Stimulated activated naive B cell treated with anti-CD40 and anti-IgM and Interleukin-4, amounts not matched to agents 10 μg/mL and 1 μg/mL and 100 μg/mL, for 72 hours (primary cell): ENCODE measurements at regions not wholly inside any gene's neighbourhood (a gene's known extent, or its start where the extent isn't known, plus 50 kb on each side); places are given as distances from the start of the nearest gene placed in this dataset.
"Not testable (repeated sequence)": the region's sequence is repeated elsewhere in the genome, so short reads cannot be mapped to it uniquely, and the experiment has no call there.

Experiments
- ATAC-seq, 2 donors: fragments of 150-1000 bp; cut with Tn5 transposase; replicated peaks; 2 replicates each; pipeline ENCODE4 v1.10.0; 2021; ENCODE audit warnings: moderate library complexity in 1 of 2
- DNase-seq: peaks from one replicate; pipeline ENCODE4 v3.0.0; 2021
- H3K27ac Mint-ChIP-seq: one replicate; pipeline ENCODE4 v1.8.0; 2022; ENCODE audit warnings: mild to moderate bottlenecking, mixed read lengths
- H3K27me3 Mint-ChIP-seq, 2 donors: one replicate each; pipeline ENCODE4 v1.8.0; 2022; ENCODE audit warnings: mixed read lengths in 2 of 2
- H3K36me3 Mint-ChIP-seq, 2 donors: one replicate each; pipeline ENCODE4 v1.8.0; 2022; ENCODE audit warnings: mixed read lengths in 2 of 2, mild to moderate bottlenecking in 1 of 2
- H3K4me1 Mint-ChIP-seq, 2 donors: one replicate each; pipeline ENCODE4 v1.8.0; 2022; ENCODE audit warnings: mixed read lengths in 2 of 2, mild to moderate bottlenecking in 1 of 2
- H3K4me3 Mint-ChIP-seq, 2 donors: one replicate each; pipeline ENCODE4 v1.8.0; 2022; ENCODE audit warnings: mild to moderate bottlenecking in 2 of 2, mixed read lengths in 2 of 2, moderate library complexity in 1 of 2
- H3K9me3 Mint-ChIP-seq, 2 donors: one replicate each; pipeline ENCODE4 v1.8.0; 2022; ENCODE audit warnings: mixed read lengths in 2 of 2, mild to moderate bottlenecking in 1 of 2

GRCh38 chr11:45000918-45001317, 50.2 kb upstream of the TP53I11 start:
- Mint-ChIP-seq H3K27ac (peak overlapping the region; percentile 6), H3K4me3 (no peak overlapping the region), H3K27me3 (no peaks in the 10 kb centered on the region), H3K4me1 (peaks cover 0 to 3% of the 10 kb centered on the region in 2 donors), H3K9me3 (no peaks in the 10 kb centered on the region), H3K36me3 (no peaks in the 10 kb centered on the region)
- ATAC-seq (no peak), DNase-seq (no peak)

GRCh38 chr11:45001466-45002165, 50.9 kb upstream of the TP53I11 start:
- Mint-ChIP-seq H3K36me3 (no peaks in the 10 kb centered on the region), H3K4me1 (peaks cover 0 to 3% of the 10 kb centered on the region in 2 donors), H3K27me3 (no peaks in the 10 kb centered on the region), H3K9me3 (no peaks in the 10 kb centered on the region), H3K4me3 (no peak overlapping the region), H3K27ac (peak overlapping the region; percentile 6)
- DNase-seq (no peak), ATAC-seq (no peak)

GRCh38 chr11:45005106-45005505, 54.4 kb upstream of the TP53I11 start:
- no peaks in the 10 kb centered on the region for H3K36me3 Mint-ChIP-seq
- peaks cover 0 to 1% of the 10 kb centered on the region in 2 donors for H3K4me1 Mint-ChIP-seq
- peaks cover 6 to 12% of the 10 kb centered on the region in 2 donors for H3K27me3 Mint-ChIP-seq

GRCh38 chr11:45007011-45007410, 56.3 kb upstream of the TP53I11 start:
- ATAC-seq (no peak), DNase-seq (no peak)
- H3K27me3 Mint-ChIP-seq: peaks cover 6 to 12% of the 10 kb centered on the region in 2 donors
- no peaks in the 10 kb centered on the region for H3K9me3 Mint-ChIP-seq
- H3K4me1 Mint-ChIP-seq: no peaks in the 10 kb centered on the region
- no peak overlapping the region for H3K27ac Mint-ChIP-seq
- H3K36me3 Mint-ChIP-seq: no peaks in the 10 kb centered on the region
- no peak overlapping the region for H3K4me3 Mint-ChIP-seq

More at GRCh38 chr11:45005106-45005505, 54.4 kb upstream of the TP53I11 start:
- ATAC-seq (no peak), DNase-seq (no peak)
- H3K4me3 Mint-ChIP-seq: no peak overlapping the region
- no peaks in the 10 kb centered on the region for H3K9me3 Mint-ChIP-seq
- H3K27ac Mint-ChIP-seq: no peak overlapping the region

- peaks cover 14 to 20% of the 10 kb centered on the region in 2 donors for H3K36me3 Mint-ChIP-seq
- peaks cover 23 to 24% of the 10 kb centered on the region in 2 donors for H3K27me3 Mint-ChIP-seq
- H3K27ac Mint-ChIP-seq, DNase-seq, ATAC-seq, H3K4me3 Mint-ChIP-seq: not testable (repeated sequence)
- H3K9me3 Mint-ChIP-seq: peaks cover 14 to 18% of the 10 kb centered on the region in 2 donors
- peaks cover 16 to 25% of the 10 kb centered on the region in 2 donors for H3K4me1 Mint-ChIP-seq
Observed at GRCh38 chr11:45015983-45016382, 65.3 kb upstream of the TP53I11 start.

- DNase-seq, H3K4me3 Mint-ChIP-seq, ATAC-seq, H3K27ac Mint-ChIP-seq: not testable (repeated sequence)
- H3K36me3 Mint-ChIP-seq: peaks cover 14 to 20% of the 10 kb centered on the region in 2 donors
- peaks cover 23 to 24% of the 10 kb centered on the region in 2 donors for H3K27me3 Mint-ChIP-seq
- H3K9me3 Mint-ChIP-seq: peaks cover 14 to 18% of the 10 kb centered on the region in 2 donors
- H3K4me1 Mint-ChIP-seq: peaks cover 18 to 29% of the 10 kb centered on the region in 2 donors
Observed at GRCh38 chr11:45016446-45016845, 65.8 kb upstream of the TP53I11 start.

- Mint-ChIP-seq H3K4me1 (peaks cover 22 to 38% of the 10 kb centered on the region in 2 donors), H3K27ac (no peak overlapping the region), H3K27me3 (peaks cover 23 to 24% of the 10 kb centered on the region in 2 donors), H3K36me3 (peaks cover 14 to 20% of the 10 kb centered on the region in 2 donors), H3K9me3 (peaks cover 14 to 18% of the 10 kb centered on the region in 2 donors), H3K4me3 (no peak overlapping the region)
- DNase-seq: no peak
- no peak for ATAC-seq
Observed at GRCh38 chr11:45017329-45017728, 66.6 kb upstream of the TP53I11 start.

- DNase-seq: no peak
- peak overlapping the region; percentile 7 to 11 for H3K4me3 Mint-ChIP-seq
- peaks cover 4 to 9% of the 10 kb centered on the region in 2 donors for H3K9me3 Mint-ChIP-seq
- H3K4me1 Mint-ChIP-seq: peaks cover 32 to 55% of the 10 kb centered on the region in 2 donors
- H3K27me3 Mint-ChIP-seq: peaks cover 16 to 17% of the 10 kb centered on the region in 2 donors
- H3K36me3 Mint-ChIP-seq: peaks cover 6 to 8% of the 10 kb centered on the region in 2 donors
- H3K27ac Mint-ChIP-seq: peak overlapping the region; percentile 56
- ATAC-seq: peak; percentile 42 to 45
Observed at GRCh38 chr11:45021001-45021400, 70.3 kb upstream of the TP53I11 start.

GRCh38 chr11:45021692-45022141, 71.0 kb upstream of the TP53I11 start:
- ATAC-seq (no peak), DNase-seq (no peak)
- H3K36me3 Mint-ChIP-seq: peaks cover 2% of the 10 kb centered on the region in 2 donors
- H3K4me3 Mint-ChIP-seq: no peak overlapping the region
- H3K4me1 Mint-ChIP-seq: peaks cover 36 to 56% of the 10 kb centered on the region in 2 donors
- H3K27ac Mint-ChIP-seq: no peak overlapping the region
- H3K27me3 Mint-ChIP-seq: peaks cover 10% of the 10 kb centered on the region in 2 donors
- peaks cover 0 to 4% of the 10 kb centered on the region in 2 donors for H3K9me3 Mint-ChIP-seq

GRCh38 chr11:45022294-45023064, 71.8 kb upstream of the TP53I11 start:
- Mint-ChIP-seq H3K9me3 (peaks cover 0 to 4% of the 10 kb centered on the region in 2 donors), H3K27ac (no peak overlapping the region), H3K4me1 (peaks cover 39 to 60% of the 10 kb centered on the region in 2 donors), H3K27me3 (peaks cover 6 to 7% of the 10 kb centered on the region in 2 donors), H3K36me3 (peaks cover 0 to 2% of the 10 kb centered on the region in 2 donors), H3K4me3 (no peak overlapping the region)
- no peak for DNase-seq
- ATAC-seq: no peak

- H3K4me3 Mint-ChIP-seq: no peak overlapping the region
- DNase-seq: no peak
- no peak for ATAC-seq
- H3K9me3 Mint-ChIP-seq: peaks cover 0 to 4% of the 10 kb centered on the region in 2 donors
- peak overlapping the region; percentile 26 for H3K27ac Mint-ChIP-seq
- peaks cover 43 to 65% of the 10 kb centered on the region in 2 donors for H3K4me1 Mint-ChIP-seq
- H3K27me3 Mint-ChIP-seq: peaks cover 6 to 7% of the 10 kb centered on the region in 2 donors
- peaks cover 0 to 2% of the 10 kb centered on the region in 2 donors for H3K36me3 Mint-ChIP-seq
Observed at GRCh38 chr11:45023065-45023365, 72.3 kb upstream of the TP53I11 start.

GRCh38 chr11:45024316-45024715, 73.6 kb upstream of the TP53I11 start:
- Mint-ChIP-seq H3K9me3 (peaks cover 0 to 4% of the 10 kb centered on the region in 2 donors), H3K36me3 (peaks cover 0 to 2% of the 10 kb centered on the region in 2 donors), H3K27ac (peak overlapping the region; percentile 54), H3K4me3 (no peak overlapping the region), H3K4me1 (peaks cover 53 to 78% of the 10 kb centered on the region in 2 donors), H3K27me3 (peaks cover 6 to 7% of the 10 kb centered on the region in 2 donors)
- ATAC-seq: no peak
- DNase-seq: no peak

- no peak for ATAC-seq
- H3K4me1 Mint-ChIP-seq: peaks cover 54 to 81% of the 10 kb centered on the region in 2 donors
- peak overlapping the region; percentile 97 for H3K27ac Mint-ChIP-seq
Observed at GRCh38 chr11:45024846-45025588, 74.3 kb upstream of the TP53I11 start.

More at GRCh38 chr11:45024846-45025588, 74.3 kb upstream of the TP53I11 start:
- H3K4me3 Mint-ChIP-seq: no peak overlapping the region
- DNase-seq: no peak
- peaks cover 2% of the 10 kb centered on the region in 2 donors for H3K27me3 Mint-ChIP-seq
- peaks cover 0 to 2% of the 10 kb centered on the region in 2 donors for H3K36me3 Mint-ChIP-seq
- peaks cover 0 to under 1% of the 10 kb centered on the region in 2 donors for H3K9me3 Mint-ChIP-seq
